Stimulated activated CD4-positive, alpha-beta T cell treated with anti-CD3 and anti-CD28 coated beads, Interleukin-1b, Interleukin-23, amount 100 ng/mL, for 48 hours (primary cell): ENCODE measurements at regions not wholly inside any gene's neighbourhood (a gene's known extent, or its start where the extent isn't known, plus 50 kb on each side); places are given as distances from the start of the nearest gene placed in this dataset.
"Not testable (repeated sequence)": the region's sequence is repeated elsewhere in the genome, so short reads cannot be mapped to it uniquely, and the experiment has no call there.

ENCODE experiments used
- DNase-seq: peaks from one replicate; pipeline ENCODE4 v3.0.0-alpha.2; 2020

DNA sequence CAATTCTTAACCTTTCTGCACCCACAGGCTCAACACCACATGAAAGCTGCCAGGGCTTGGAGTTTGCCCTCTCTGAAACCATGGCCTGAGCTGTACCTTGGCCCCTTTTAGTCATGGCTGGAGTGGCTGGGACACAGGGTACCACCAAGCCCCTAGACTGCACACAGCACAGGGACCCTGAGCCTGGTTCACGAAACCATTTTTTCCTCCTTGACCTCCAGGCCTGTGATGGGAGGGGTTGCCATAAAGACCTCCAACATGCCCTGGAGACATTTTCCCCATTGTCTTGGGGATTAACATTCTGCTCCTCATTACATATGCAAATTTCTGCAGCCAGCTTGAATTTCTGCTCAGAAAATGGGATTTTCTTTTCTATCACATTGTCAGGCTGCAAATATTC, 113.4 kb downstream of the XPNPEP1 start:
- DNase-seq, result not testable (repeated sequence)

DNA sequence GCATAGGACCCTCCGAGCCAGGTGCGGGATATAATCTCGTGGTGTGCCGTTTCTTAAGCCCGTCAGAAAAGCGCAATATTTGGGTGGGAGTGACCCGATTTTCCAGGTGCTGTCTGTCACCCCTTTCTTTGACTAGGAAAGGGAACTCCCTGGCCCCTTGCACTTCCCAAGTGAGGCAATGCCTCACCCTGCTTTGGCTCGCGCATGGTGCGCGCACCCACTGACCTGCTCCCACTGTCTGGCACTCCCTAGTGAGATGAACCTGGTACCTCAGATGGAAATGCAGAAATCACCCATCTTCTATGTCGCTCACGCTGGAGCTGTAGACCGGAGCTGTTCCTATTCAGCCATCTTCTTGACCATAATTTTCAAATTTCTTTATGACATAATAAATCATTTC, 122.1 kb downstream of the XPNPEP1 start:
- DNase-seq, result not testable (repeated sequence)

DNA sequence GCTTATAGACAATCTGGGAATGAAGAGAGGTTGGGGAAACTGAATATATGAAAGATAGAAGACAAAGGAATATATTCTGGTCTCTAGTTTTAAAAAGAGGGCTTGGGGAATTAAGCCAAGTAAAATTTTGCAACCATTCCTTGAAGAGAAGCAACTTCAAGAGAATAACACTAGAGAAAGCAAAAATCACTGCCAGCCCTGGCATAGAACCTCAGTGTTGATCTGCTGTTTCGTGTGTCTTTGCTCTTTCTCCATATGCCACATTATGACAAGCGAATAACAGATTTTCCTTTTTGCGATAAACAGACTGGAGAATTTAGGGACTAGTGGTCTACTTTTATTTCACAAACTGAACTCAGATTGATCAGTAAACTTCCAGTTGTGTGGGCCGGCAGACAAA, 132.7 kb downstream of the XPNPEP1 start:
- no peak for DNase-seq

DNA sequence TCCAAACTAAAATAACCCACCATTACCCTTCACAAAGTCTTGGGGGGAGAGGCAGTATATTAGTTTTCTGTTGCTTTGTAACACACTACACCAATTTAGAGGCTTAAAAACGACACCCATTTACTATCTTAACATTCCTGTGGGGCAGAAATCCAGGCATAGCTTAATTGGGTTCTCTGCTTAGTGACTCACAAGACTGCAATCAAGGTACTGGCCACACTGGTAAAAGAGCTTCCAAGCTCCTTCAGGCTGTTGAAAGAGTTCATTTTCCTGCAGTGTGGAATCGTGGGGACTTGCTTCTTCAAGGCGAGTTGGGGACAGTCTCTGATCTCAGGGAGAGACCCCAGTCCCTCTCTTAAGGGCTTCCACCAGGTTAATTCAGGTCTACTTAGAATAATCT, 139.1 kb downstream of the XPNPEP1 start:
- DNase-seq, result no peak

DNA sequence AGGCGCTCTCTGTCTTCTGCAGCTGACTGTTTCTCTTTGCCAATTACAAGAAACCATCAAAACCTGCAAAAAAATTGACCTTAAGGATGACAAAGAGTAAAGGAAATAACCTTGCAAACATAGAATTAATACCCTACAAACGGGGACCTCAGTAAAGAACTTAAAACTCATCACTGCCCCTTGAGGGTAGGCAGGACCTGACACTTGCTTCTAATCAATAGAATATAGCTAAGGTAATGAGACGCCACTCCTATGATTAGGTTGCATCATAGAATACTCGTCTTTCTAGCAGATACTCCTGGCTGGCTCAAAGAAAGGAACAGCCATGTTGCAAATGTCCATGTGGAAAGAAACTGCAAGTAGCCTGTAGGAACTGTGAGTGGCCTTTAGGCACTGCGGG, 140.0 kb downstream of the XPNPEP1 start:
- no peak for DNase-seq

DNA sequence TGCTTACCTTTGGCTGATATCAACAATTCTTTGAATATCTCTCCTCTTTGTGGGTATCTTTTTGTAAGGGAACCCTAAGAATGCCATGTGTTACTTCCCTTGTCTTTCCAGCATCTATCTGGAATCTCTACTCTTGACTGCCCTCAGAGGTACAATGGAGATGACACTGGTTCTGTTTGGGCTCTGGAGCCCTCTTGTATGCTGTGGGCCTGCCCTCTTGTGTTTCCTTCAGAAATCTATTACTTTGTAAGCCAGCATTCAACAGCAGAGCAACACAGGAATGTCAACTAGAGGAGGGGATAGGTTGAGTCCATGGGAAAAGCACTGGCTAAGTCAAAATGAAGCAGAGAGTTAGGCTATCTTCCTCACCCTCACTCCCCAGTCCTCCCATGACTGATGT, 142.3 kb downstream of the XPNPEP1 start:
- no peak for DNase-seq

DNA sequence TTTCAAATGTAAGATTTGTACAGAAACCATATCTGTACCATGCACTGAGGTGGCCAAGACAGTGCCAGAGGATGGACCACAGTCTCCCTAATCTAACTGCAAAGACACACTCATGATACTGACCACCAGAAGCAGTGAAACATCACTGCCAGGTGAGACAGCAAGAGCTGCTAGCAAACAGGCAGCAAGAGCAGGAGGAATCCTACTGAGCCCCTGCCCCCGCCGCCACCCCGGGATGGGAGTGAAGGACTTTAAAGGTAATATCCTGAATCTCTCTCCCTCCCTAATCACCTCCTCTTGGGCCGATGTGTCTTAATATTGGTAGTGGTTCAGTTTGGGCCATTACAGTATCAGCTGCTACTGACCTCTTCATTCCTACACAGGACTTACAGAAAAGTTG, 144.3 kb downstream of the XPNPEP1 start:
- DNase-seq, result no peak

DNA sequence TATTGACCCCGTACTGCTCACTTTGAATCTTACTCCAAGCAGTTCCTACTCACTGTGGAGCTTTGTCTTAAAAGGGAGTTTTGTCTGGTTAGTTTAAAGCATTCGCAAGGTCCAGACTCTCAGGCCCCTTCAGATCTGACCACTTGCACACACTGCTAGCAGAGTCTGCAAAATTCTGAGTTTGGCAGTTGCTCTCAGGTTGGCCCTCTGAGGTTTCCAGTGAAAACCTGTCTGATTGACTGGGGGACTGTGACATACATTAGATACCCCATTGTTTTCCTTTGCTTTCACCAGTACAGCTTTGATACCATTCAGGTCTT, 149.2 kb downstream of the XPNPEP1 start:
- no peak for DNase-seq

DNA sequence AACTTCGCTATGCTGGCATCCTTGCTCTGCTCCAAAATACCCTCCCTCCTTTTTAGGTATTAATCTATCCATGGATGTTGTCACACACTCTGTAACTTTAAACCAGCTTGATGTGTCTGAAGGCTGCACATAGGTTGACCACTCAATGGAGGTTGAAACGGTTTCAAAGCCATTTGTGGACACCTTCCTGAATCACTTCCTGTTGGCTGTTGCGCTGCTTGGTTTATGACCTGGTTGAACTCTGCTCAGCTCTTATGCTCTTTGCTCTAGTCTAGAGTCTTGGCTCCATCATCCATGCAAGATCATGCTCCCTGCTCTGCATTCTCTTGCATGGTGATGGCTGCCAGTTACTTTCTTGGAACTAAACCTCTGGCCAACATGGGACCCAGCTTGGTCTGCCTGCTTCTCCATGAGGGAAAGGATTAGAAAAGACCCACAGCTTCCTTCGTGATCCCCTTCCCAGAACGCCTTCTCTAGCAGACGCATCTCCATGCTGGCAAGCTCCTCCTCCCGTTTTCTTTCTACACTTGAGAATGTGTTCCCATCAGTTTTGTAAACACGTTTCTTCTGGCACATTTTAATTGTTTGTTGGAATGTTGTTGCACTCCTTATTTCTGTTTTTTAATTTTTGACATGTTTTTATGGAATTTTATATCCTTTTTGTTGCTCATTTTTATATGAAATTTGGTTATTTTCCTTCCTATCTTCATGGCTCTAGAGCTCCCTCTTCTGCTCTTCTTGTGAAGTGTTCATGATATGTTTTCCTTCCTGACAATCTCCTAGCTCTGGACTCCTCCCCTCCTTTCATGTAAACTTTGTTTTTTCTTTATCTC, 149.8 kb downstream of the XPNPEP1 start:
- no peak for DNase-seq

DNA sequence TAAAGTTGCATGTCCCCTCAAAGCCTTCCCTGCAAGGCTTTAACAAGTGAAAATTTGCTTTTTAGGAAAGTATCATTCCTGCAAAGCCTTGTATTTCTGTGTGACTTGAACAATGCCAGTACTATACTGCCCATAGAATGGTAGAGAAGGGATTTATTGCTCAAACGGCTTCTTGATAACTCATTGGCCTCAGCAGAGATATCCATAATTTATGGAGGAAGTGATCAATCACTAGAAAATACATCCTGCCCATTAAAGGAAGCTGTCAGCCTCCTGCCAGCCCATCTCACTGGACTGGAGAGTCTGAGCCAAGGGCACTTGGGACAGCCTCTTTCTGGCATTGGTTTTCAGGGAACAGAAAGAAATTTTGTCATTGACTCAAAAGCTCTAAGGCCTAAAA, 152.6 kb downstream of the XPNPEP1 start:
- no peak for DNase-seq

DNA sequence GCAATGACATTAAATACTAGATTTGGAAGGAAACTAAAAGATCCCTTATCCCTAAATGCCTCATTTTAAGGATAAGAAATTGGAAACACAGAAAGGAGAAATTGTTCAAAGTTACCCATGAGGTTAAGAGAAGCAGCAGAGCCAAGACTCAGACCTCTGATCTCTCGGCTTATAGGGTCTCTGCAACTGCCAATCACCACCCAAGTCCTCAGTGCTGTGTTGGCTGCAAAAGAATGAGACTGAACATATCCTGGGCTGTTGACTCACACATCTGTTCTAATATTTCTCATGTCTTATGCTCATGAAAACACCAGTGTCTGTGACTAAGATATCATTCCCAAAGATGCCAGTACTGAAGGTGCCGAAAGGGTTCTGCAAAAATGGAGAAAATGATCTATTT, 153.3 kb downstream of the XPNPEP1 start:
- no peak for DNase-seq

DNA sequence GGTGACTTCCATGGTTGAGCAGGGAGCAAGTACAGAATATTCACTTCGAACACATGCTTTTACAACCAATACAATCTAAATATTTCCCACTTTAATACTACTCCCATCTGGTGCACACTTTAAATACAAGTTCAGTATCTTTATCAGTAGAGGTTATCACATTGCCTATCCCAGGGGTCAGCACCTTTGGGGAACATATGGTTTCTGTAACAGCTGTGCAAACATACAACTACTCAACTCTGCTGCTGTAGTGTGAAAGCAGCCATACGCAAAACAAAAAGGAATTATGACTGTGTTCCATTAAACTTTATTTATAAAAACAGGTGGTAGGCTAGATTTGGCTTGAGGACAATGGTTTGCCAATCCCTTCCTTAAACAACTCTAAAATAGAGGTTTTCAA, 157.5 kb downstream of the XPNPEP1 start:
- no peak for DNase-seq

DNA sequence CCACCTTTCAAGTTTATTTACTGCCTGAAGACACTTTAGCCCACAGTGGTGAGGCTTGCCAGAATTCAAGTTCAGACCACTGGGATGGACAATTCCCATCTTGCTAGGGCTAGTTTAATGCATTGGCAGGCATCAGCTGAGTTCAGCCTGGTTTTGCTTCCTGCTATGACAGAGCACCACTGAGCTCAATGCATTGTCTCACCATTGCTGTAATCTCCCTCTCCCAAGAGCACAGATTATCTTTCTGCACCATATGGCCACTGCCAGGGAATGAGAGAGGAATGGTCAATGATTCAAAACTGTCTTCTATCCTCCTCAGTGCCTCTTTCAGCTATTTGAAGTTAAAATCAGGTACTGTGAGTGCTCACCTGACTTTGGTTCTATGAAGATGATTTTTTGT, 160.8 kb downstream of the XPNPEP1 start:
- no peak for DNase-seq

DNA sequence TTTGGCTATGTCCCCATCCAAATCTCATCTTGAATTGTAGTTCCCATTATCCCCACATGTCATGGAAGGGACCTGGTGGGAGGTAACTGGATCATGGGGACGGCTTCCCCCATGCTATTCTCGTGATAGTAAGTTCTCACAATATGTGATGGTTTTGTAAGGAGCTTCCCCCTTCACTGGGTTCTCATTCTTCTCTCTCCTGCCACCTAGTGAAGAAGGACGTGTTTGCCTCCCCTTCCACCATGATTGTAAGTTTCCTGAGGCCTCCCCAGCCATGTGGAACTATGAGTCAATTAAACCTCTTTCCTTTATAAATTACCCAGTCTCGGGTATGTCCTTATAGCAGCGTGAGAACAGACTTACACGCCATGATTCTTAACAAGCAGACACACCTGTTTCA, 165.6 kb downstream of the XPNPEP1 start:
- not testable (repeated sequence) for DNase-seq

DNA sequence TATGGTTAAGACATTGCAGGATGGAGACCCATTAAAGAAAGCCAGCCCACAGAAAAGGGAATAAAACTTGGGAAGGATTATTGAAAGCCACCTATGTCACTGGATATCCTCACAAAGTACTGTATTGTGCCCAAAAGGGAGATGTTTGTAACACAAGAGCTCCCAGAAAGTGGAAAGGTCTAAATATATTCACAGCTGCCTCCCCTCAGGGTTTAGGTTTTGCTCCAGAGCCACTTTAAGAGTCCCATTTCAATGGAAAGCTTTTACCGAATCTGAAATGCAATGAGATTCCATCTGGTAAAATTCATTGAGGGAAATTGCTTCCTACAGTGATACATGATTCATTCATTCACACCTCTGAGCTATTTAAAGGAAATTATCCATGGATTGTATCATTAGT, 176.4 kb downstream of the XPNPEP1 start:
- no peak for DNase-seq

DNA sequence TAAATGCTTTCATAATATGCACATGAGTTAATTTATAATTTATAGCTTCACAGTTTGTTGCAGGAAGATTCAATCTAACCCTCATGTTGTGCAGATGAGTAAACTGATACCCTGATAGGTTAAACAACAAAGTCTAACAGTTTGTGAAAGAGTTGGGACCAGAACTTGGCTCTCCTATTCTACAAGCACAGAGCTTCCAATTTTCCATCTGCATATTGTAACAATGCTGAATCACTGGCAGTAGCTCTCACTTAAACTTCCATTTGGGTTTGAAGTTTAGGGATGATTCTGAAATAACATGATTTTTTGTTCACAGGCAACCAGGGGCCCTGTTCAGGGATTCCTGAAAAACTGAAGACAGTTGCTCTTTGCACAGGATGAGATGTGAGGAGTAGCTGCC, 179.3 kb downstream of the XPNPEP1 start:
- DNase-seq, result no peak

DNA sequence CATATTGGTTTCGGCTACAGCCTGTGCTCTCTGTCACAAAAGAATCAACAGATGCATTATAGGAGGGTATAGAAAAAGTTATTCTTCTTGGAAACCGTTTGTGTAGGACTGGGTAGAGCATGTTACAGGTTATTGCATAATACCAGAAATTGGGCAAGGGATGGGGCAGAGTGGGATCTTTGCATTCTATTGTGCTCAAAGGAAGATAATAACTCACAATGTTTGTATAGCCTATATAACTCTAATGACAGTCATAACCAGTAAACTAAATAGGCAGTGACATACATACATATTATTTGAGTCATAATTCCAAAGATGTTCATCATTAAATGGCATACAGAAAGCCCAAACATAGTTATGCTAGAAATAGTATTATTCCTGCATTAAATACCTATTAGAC, 179.7 kb downstream of the XPNPEP1 start:
- DNase-seq, result no peak

DNA sequence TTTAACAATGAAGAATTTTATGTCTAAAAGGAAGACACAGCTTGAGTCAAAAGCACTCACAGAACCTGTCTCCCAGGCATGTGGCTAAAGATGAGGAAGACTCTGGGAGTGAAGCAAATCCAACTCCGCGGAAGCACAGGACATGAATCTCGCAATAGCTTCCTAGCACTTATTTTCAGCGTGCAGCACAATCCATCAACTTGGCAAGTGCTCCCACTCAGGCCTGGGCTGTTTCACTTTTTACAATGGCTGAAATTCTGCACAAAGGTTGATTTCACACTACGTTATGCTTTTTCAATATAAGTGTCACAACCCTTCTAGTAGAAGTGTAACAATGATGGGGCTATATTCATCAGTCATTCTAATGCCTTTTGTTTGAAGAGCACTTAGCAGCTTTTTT, 180.2 kb downstream of the XPNPEP1 start:
- DNase-seq, result no peak

DNA sequence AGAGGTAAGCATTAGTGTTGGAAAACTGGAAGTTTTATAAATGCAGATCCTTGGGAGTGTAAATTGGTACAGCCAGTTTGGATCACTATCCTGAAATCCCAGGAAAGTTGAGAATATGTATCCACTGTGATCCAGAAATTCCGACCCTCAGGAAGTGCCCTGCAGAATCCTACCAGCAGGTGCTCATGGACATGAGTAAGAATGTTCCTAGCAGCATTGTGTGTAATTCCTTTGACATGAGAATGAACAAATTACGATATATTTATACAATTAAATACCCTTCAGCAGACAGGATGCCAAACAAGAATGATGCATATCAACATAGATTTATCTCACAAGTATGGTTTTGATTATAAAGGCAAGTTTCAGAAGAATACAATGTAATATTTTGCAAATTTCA, 181.6 kb downstream of the XPNPEP1 start:
- DNase-seq, result no peak

DNA sequence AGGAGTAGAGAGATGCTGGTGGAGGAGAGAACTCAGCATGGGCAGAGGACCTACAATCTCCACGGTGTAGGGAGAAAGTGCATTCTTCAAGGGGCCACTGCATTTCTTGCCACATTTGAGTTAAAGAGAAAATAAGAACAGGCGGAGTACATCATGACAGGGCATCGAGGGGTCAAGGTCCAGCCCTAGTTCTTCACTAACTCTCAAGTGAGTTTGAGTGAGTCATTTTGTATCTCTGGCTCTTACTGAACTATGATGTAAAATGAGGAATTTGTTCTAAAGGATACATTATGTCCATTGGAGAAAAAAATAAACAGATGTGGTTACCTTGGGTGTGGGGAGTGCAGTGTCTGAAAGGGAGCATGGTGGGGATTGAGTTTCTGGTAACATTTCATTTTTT, 182.9 kb downstream of the XPNPEP1 start:
- DNase-seq, result no peak

DNA sequence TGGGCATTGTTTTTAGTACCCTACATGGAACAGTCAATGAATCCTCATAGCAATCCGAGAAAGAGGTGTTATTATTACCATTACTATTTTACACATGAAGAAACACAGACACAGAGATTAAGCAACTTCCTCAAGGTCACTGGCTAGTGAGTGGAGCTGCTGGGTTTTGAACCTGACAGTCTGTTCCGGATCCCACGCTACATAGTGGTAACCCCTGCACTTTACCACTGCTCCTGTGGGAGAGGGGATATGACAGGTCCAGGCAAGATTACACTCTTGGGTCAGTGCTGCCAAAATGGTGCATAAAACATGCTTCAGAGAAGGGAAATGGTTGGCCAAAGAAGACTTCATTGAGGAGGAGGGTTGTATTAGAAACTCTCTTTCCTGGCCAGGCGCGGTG, 185.7 kb downstream of the XPNPEP1 start:
- no peak for DNase-seq

DNA sequence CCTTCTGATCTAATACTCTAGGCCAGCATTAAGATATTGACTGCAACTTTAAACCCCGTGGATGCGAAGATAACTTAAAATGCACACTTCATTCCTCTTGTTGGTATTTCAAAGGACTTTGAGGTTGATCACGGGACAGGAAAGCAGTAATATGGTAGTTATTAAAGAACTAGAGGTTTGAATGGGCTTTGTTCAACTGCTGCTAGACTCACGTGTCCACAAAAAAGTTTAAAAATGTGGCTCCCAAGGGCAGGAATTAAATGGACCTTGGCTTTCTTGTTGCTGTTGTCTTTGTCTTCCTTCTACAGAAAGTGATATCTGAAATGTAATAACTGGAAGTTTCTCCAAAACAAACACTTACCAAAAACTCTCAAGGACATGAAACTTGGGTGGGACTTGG, 186.3 kb downstream of the XPNPEP1 start:
- DNase-seq, result no peak

DNA sequence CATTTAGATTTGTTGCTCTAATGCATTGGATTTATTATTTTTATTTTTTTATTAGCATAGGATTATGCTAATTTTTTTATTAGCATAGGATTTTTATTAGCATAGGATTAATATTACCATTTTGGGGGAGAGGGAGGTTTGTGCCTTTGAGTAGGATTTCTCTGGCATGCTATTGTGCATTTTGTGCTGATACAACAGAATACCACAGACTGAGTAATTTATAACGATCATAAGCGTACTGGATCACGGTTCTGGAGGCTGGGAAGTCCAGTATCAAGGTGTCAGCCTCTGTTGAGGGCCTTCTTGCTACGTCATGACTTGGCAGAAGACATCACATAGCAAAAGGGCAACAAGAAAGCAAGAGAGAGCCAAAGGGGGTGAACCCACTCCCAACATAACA, 187.5 kb downstream of the XPNPEP1 start:
- no peak for DNase-seq

DNA sequence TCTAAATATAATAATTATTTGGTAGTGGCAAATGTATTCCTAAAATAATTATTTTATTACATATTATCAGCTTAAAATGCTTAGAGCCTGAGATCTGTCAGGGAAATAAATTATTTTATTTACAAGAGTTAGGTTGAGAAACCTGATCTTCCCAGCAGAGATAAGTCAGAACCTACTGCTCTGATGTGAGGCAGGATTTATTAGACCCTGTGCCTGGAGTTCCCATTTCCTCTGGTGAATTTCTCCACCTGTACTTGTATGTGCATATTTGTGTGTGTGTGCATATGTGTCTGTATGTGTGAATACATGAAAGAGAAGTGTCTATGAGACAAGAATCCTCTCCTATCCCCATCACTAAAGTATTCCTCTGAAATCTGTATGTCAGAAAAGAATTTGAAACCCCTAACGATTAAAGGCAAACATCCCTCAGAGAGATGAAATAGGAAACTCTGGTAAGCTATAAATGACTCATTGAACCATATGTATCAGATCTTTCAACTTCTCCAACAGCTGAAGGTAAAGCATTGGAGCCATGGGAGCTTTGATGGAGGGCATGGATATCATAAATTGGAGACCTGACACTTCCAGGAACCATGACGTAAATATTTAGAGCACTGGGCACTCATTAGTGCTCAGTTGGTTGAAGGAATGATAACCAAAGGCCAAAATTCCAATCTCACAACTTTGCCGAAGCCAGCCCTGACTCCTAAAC, 190.9 kb downstream of the XPNPEP1 start:
- no peak for DNase-seq

DNA sequence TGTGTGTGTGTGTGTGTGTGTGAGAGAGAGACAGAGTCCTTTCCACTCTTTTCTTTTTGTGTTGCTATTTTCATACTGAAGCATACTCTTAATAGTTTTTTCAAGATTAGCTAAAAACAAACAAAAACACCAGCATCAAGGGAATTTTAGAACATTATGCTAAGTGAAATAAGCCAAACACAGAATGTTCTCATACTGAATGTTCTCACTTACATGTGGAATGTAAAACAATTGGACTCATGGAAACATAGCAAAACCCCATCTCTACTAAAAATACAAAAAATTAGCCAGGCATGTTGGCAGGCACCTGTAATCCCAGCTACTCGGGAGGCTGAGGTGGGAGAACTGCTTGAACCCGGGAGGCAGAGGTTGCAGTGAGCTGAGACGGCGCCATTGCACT, 193.4 kb downstream of the XPNPEP1 start:
- DNase-seq, result not testable (repeated sequence)
